HG02840 (cell line): ENCODE measurements at regions not wholly inside any gene's neighbourhood (a gene's known extent, or its start where the extent isn't known, plus 50 kb on each side); places are given as distances from the start of the nearest gene placed in this dataset.

Experiments
- ATAC-seq: cut with Tn5 transposase; IDR thresholded peaks from one replicate; pipeline ENCODE4 v1.9.1; 2021; ENCODE audit warnings: mild to moderate bottlenecking, moderate library complexity, moderate number of reproducible peaks; ENCODE audit not compliant: unreplicated experiment, low FRiP score

GRCh38 chr4:175871774-175872405, 59.8 kb upstream of the GPM6A start:
- no peak for ATAC-seq

DNA sequence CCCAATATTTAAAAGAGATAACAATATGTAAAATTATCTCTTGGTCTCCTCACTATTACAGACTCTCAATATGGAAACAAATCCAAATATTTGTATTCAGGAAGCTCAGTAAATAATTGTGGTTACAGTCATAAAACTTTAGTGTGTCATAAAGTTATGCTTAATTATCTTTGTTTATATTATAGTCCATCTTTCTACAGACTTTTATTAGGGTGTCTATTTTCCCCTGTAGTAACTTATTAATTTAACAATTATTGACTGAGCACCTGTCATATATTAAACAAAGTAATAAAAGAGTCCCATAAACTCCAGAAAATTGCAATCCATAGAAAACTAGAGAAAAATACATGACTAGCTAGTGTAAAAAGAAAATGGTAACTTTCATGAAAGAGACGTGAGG, 61.6 kb upstream of the GPM6A start:
- ATAC-seq = no peak

DNA sequence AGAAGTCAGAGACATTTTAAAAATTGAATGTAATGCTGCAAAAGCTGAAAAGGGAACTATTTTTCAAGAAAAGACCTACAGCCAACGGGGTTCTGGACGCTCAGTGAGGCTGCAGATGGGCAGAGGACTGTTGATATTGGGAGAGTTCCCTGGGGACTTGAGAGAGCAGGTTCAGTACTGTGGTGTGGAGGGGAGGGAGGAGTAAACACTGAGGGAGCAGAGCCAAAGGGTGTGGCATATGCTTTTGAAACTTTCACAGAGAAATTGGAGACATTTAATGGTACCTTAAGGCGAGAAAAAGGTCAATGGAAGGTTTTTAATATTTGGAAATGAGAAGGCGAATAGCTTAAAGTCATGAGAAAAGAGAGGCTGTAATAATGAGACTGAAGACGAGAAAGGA, 62.2 kb upstream of the GPM6A start:
- no peak for ATAC-seq

GRCh38 chr4:175875993-175876771, 64.1 kb upstream of the GPM6A start:
- no peak for ATAC-seq

GRCh38 chr4:175882891-175883290, 70.8 kb upstream of the GPM6A start:
- ATAC-seq = no peak

- ATAC-seq = no peak
Measured at GRCh38 chr4:175884048-175884447, 72.0 kb upstream of the GPM6A start.

- no peak for ATAC-seq
Measured at GRCh38 chr4:175891231-175891630, 79.2 kb upstream of the GPM6A start.

DNA sequence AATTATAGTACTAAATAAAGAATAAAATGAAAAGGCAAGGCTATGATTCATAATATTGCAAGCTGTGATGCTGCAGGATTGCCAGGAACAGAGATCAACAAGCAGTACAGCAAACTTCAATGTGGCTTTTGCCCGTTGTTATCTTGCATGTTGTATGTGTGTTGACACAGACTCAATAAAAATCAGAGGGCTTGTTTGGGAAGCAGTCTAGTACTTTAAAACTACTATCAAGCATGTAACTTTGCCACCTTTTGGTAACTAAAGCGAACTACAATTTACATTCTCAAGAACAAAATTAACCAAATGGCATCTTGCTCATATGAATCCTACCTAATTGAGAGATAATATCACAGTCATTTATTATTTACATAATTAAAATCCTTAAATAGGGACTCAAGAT, 79.8 kb upstream of the GPM6A start:
- ATAC-seq = no peak

- ATAC-seq = no peak
Measured at GRCh38 chr4:175905925-175906324, 93.9 kb upstream of the GPM6A start.

- no peak for ATAC-seq
Measured at GRCh38 chr4:175906384-175906783, 94.3 kb upstream of the GPM6A start.

DNA sequence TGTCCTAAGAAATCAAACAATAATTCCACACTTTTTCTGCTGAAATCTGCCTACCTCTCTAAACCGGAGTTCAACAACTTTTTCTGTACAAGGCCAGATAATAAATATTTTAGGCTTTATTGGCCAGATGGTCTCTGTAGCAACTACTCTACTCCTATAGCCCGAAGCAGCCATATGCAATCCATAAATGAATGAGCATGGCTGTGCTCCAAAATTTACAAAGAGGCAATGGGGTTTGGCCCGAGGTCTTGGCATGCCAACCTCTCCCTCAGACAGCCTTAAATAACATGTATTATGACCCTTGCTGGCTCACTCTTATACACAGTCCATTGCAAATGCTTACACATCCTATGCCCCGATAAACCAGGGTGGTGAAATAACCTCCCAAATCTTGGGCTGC, 98.6 kb upstream of the GPM6A start:
- ATAC-seq = no peak

DNA sequence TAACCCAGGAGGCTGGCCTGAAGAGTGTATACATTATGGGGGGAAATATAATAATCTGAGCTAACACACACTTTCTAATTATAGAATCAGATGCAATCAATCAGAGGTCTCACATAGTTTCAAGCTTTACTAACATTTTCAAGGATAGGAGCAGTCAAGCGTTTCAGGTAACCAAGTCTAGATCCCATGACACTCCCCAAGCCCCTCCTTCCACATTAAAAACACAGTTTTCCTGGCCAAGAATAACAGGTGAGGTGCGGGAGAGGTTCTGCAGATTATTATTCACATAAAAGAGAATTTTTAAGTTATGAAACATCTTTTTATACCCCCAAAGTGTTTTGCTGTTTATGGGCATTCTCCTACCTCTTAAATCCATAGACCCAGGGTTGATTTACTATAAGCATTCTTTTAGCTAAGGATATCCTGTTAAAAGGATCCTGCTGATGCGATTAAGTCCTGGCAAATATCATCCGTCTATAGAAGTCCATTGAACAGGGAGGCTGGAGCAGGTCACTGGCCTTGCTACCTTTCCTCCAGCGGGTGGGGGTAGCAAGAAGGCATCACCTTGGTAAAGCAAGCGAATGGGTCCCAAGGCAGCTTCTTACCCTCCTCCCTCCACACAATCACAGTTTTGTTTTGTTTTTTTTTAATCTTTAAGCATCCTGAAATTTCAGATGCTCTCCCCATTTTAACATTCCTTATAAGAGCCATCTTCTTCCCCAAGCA, 104.7 kb upstream of the GPM6A start:
- ATAC-seq = no peak

GRCh38 chr4:175927121-175927520, 115.1 kb upstream of the GPM6A start:
- ATAC-seq = no peak

DNA sequence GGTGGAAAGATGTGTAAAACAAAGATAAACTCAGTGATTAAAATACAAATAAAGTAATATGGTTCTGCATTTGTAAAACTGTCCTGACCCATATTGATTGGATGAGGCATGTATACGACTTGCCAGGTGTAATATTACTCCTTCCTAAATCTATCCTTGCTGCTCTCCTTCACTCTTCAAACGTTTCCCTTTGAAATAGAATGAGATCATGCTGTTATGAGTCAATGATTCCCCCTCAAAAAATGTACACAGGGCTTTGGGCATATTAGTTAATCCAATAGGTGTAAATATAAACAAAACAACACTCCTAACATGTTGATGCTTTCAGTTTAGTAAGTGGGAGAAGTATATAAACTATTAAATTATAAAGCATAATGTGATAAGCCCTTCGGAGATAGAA, 117.4 kb upstream of the GPM6A start:
- ATAC-seq = no peak

- no peak for ATAC-seq
Measured at GRCh38 chr4:175929932-175930331, 117.9 kb upstream of the GPM6A start.

DNA sequence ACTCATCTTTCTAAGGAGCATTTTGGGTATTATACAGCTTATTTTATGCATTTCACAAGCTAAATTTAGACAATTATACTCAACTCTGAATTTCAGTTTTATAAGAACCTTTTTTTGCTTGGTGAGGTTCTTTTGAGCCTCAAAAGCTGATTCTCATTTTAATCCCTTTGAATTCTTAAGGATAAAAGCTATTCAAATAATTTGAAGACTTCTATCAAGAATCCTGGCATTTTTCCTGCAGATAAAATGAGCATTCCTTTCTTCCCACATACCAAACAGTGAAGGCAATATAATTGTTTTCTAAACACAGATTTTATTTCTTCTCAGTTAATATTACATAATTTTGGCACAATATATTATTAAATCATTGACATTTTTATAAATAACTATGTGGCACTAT, 118.4 kb upstream of the GPM6A start:
- no peak for ATAC-seq

DNA sequence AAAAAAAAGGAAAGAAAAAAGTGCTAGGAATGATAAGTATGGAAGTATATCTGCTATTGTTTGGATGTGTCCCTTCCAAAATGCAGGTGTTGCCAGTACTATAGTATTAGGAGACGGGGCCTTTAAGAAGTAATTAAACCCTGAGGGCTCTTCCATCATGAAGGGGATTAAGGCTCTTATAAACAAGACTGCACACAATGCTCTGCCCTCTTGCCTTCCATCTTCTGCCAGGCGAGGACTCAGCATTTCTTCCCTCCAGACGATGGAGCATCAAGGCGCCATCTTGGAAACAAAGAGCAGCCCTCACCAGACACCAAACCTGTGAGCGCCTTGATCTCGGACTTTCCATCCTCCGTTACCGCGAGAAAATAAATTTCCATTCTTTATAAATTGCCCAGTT, 120.1 kb upstream of the GPM6A start:
- ATAC-seq = no peak

DNA sequence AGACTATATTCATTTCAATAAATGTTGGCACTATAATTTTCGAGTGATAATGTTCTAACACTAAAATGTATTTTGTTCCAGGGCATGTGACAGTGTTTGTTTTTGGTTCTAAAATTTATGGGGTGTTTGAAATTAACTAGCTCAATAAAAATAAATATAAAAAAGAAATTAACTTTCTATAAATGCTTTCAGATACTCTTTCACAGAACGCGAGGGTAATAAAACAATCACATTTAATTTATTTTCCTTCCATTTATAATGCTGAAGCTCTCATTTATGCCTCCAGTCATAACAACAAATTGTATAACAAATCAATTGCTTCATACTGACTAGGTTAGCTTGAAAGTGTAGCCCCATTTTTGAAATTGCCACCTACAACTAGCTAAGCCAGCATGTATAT, 122.4 kb upstream of the GPM6A start:
- ATAC-seq = no peak

DNA sequence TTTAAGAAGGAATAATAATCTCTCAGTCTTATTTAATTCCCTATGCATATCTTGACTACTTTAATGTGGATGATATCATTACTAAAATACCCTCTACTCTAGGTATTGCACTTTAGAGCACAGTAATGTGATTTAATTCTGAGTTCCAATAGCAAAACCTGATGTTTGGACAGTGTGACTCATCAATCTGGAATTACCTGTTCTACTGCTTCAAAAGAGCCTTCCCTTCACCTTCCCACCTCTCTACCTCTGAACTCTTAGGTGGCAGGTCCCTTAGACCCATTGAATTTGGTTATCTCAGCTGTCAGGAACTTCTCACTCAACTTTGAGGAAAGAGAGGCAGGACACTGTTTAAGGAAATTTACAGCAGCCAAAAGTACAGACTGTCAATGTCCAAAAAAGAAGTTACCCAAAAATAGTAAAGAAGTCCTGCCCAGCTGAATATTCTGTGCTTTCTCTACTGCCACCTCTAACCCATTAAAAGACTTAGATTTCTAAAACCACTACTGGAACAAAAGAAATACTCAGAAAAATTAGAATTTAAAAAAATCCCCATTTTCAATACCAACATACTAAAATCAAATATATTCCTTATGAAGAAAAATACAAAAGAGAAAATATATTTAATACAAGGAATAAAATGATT, 123.1 kb upstream of the GPM6A start:
- ATAC-seq = no peak

GRCh38 chr4:175944126-175944910, 121.3 kb upstream of the WDR17 start:
- no peak for ATAC-seq
